OCI-LY3 (cell line): ENCODE measurements at regions not wholly inside any gene's neighbourhood (a gene's known extent, or its start where the extent isn't known, plus 50 kb on each side); places are given as distances from the start of the nearest gene placed in this dataset.

ENCODE experiments used
- EZH2phosphoT487 ChIP-seq: fragments of 200-600 bp; shearing (Covaris generic); IDR thresholded peaks from 2 replicates; pipeline ENCODE4 v1.6.1; 2018; ENCODE audit warnings: antibody characterized with exemption, mixed run types, low read depth
- TF ChIP-seq, protein P1 (sequence below): fragments of 200-600, 300-600 bp; sonication (generic); IDR thresholded peaks from 2 replicates; pipeline ENCODE4 v1.5.1; 2014; ENCODE audit warnings: antibody characterized with exemption, low read length, low read depth

DNA sequence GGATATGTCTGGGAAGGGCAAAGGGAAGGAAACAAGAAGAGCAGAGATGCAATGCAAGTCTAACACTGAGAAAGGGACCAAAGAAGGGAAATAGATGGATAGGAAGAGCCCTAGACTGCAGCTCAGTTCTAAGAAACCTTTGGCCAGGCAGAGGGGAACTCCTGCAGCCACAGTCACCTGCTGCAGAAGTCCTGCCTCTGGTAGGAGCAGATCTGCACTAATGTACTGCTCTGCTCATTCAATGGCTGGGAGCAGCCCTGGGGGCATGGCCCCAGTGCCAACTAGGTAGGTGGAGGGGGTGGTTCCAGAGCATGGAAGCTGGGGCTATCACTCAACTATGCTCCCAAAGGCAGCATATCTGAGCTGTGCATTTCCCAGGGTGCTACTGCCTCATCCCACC, 388.9 kb downstream of the PCNX1 start:
- TF ChIP-seq, protein P1, sequence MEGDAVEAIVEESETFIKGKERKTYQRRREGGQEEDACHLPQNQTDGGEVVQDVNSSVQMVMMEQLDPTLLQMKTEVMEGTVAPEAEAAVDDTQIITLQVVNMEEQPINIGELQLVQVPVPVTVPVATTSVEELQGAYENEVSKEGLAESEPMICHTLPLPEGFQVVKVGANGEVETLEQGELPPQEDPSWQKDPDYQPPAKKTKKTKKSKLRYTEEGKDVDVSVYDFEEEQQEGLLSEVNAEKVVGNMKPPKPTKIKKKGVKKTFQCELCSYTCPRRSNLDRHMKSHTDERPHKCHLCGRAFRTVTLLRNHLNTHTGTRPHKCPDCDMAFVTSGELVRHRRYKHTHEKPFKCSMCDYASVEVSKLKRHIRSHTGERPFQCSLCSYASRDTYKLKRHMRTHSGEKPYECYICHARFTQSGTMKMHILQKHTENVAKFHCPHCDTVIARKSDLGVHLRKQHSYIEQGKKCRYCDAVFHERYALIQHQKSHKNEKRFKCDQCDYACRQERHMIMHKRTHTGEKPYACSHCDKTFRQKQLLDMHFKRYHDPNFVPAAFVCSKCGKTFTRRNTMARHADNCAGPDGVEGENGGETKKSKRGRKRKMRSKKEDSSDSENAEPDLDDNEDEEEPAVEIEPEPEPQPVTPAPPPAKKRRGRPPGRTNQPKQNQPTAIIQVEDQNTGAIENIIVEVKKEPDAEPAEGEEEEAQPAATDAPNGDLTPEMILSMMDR = no peak
- TF ChIP-seq EZH2phosphoT487 = no peak
